Transverse colon (tissue), 4 donors: ENCODE measurements at regions not wholly inside any gene's neighbourhood (a gene's known extent, or its start where the extent isn't known, plus 50 kb on each side); places are given as distances from the start of the nearest gene placed in this dataset.

Experiments
- DNase-seq: peaks from one replicate; pipeline ENCODE4 v3.0.0-alpha.2; 2019
- H3K27ac ChIP-seq, 4 donors: fragments of 200-600 bp; sonication (generic); 2 replicates each; pipeline ENCODE4 v1.5.1; 2016 to 2018; ENCODE audit warnings: inconsistent platforms in 4 of 4
- H3K27me3 ChIP-seq: fragments of 200-600 bp; sonication (generic); 2 replicates; pipeline ENCODE4 v1.5.1; 2017; ENCODE audit warnings: inconsistent platforms
- H3K36me3 ChIP-seq, 4 donors: fragments of 200-600 bp; sonication (generic); 2 replicates each; pipeline ENCODE4 v1.5.1; 2017 to 2019; ENCODE audit warnings: inconsistent platforms in 4 of 4
- H3K4me1 ChIP-seq, 4 donors: fragments of 200-600 bp; sonication (generic); 2 replicates each; pipeline ENCODE4 v1.5.1; 2017 to 2020; ENCODE audit warnings: inconsistent platforms in 4 of 4
- H3K4me3 ChIP-seq, 4 donors: fragments of 200-600 bp; sonication (generic); 1 replicate in 1 of 4; 2 replicates in 3 of 4; pipeline versions ENCODE4 v1.5.1 to v1.6.1; 2017 to 2019; ENCODE audit warnings: inconsistent platforms in 4 of 4
- H3K9me3 ChIP-seq, 2 donors: fragments of 200-600 bp; sonication (generic); 2 replicates each; pipeline ENCODE4 v1.5.1; 2017 to 2019; ENCODE audit warnings: inconsistent platforms in 2 of 2
- EP300 ChIP-seq: sonication (generic); formaldehyde crosslinking; IDR thresholded peaks from one replicate; pipeline ENCODE4 v1.6.1; 2017; ENCODE audit warnings: antibody characterized with exemption, low read depth
- POLR2A ChIP-seq: fragments of 450-650 bp; IDR thresholded peaks from one replicate; pipeline ENCODE4 v1.6.1; 2016; ENCODE audit warnings: antibody characterized with exemption, mild to moderate bottlenecking, moderate library complexity
- POLR2AphosphoS5 ChIP-seq, 3 donors: sonication (generic); formaldehyde crosslinking; IDR thresholded peaks; one replicate each; pipeline ENCODE4 v1.6.1; 2016; ENCODE audit warnings: antibody characterized with exemption in 3 of 3
- WGBS, 2 donors: methylation state at CpG; one replicate each; pipeline ENCODE4 v1.1.5; 2018; ENCODE audit warnings: low coverage in 1 of 2; 5-methylcytosine and 5-hydroxymethylcytosine counted together
- in situ Hi-C, 4 donors: fragments of 200-750 bp; cut with MboI; loops; one replicate each; pipeline versions ENCODE4 v1.15.0 to v1.15.1; 2017; ENCODE audit warnings: low sequenced_read_pairs in 3 of 4, low pct_ligation_motif_present in 1 of 4, low pct_unique_long_range_greater_than_20kb in 1 of 4
- intact Hi-C: fragments of 100-400 bp; cut with DNase I; formaldehyde crosslinking; loops from one replicate; pipeline ENCODE4 v1.15.1; 2023; ENCODE audit warnings: low total_unique reads
- TF ChIP-seq, protein P1 (sequence below), 5 experiments: fragments of 200-600 bp in 3 of 5; fragments of 450-650 bp in 2 of 5; sonication (generic) in 3 of 5; IDR thresholded peaks; 1 replicate in 2 of 5; 2 replicates in 3 of 5; pipeline ENCODE4 v1.5.1; 2016 to 2017; ENCODE audit warnings: antibody characterized with exemption in 5 of 5, inconsistent platforms in 3 of 5, mild to moderate bottlenecking in 2 of 5, moderate library complexity in 1 of 5

DNA sequence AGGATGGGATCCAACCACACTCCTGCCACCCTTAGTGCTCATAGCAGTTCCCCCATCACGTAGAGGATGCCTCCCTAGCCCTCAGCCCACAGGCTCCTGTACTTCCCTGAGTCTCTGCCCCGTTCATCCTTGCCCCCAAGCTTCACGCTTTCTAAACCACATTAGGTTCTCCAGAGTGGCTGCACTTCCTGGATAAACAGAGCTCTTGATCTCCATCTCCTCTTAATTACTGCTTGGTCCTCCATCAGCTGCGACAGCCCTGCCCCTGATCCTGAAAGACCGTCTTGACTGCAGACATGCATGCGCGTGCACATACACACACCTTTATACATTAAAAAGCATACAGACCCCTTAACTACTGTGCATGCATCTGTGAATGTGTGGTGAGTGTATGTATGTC, 530.0 kb downstream of the BCL11B start:
- H3K4me3 ChIP-seq: no peak overlapping the region
- in situ Hi-C loops: no loop called here
- no peaks in the 10 kb centered on the region for H3K4me1 ChIP-seq
- intact Hi-C loops: loop anchor here (5.0 kb wide), 1 partner anchor 565 kb away; no protein-coding TSS in a partner anchor
- no peaks in the 10 kb centered on the region for H3K27me3 ChIP-seq
- H3K9me3 ChIP-seq: no peaks in the 10 kb centered on the region
- DNase-seq: no peak
- TF ChIP-seq, protein P1, sequence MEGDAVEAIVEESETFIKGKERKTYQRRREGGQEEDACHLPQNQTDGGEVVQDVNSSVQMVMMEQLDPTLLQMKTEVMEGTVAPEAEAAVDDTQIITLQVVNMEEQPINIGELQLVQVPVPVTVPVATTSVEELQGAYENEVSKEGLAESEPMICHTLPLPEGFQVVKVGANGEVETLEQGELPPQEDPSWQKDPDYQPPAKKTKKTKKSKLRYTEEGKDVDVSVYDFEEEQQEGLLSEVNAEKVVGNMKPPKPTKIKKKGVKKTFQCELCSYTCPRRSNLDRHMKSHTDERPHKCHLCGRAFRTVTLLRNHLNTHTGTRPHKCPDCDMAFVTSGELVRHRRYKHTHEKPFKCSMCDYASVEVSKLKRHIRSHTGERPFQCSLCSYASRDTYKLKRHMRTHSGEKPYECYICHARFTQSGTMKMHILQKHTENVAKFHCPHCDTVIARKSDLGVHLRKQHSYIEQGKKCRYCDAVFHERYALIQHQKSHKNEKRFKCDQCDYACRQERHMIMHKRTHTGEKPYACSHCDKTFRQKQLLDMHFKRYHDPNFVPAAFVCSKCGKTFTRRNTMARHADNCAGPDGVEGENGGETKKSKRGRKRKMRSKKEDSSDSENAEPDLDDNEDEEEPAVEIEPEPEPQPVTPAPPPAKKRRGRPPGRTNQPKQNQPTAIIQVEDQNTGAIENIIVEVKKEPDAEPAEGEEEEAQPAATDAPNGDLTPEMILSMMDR (IDR thresholded peaks at IDR 0.05): no peak
- TF ChIP-seq EP300 (no peak), POLR2A (no peak), POLR2AphosphoS5 (IDR thresholded peaks at IDR 0.05) (no peak)
- no peaks in the 10 kb centered on the region for H3K36me3 ChIP-seq
- H3K27ac ChIP-seq: no peak overlapping the region
- WGBS, 2 donors: 76 to 78% methylated on average over 4 to 7 of the region's 7 CpGs

DNA sequence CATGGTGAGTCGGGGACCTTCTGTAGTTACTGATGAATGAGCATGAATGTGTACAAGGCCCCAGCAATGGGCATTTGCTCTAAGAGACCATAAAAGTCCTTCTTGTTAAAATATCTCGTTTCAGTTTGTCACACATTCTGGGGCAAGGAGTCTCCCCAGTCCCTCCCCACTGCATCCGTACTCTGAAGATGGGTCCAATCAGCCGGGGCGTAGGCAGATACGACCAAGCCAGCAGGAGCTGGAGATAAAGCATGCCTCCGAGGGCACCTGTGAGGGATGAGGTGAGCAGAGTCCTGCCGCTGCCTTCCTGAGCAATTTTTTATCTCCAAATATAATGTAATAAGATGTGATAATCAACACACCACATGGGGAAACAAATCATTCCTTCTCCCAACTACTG, 528.5 kb downstream of the BCL11B start:
- Histone ChIP-seq H3K27ac (no peak overlapping the region), H3K36me3 (no peaks in the 10 kb centered on the region), H3K4me3 (no peak overlapping the region), H3K9me3 (no peaks in the 10 kb centered on the region), H3K4me1 (no peaks in the 10 kb centered on the region), H3K27me3 (no peaks in the 10 kb centered on the region)
- 77 to 80% methylated on average over 7 to 8 of the region's 8 CpGs for WGBS, 2 donors
- no peak for DNase-seq
- TF ChIP-seq POLR2A: no peak
- TF ChIP-seq, protein P1 (IDR thresholded peaks at IDR 0.05): no peak
- no peak for TF ChIP-seq POLR2AphosphoS5 (IDR thresholded peaks at IDR 0.05)
- no peak for TF ChIP-seq EP300
- intact Hi-C loops: loop anchor here (5.0 kb wide), 1 partner anchor 566 kb away; no protein-coding TSS in a partner anchor
- in situ Hi-C loops: no loop called here

GRCh38 chr14:98748966-98749365, 523.0 kb downstream of the BCL11B start:
- H3K4me3 ChIP-seq: no peak overlapping the region
- no peaks in the 10 kb centered on the region for H3K9me3 ChIP-seq
- no peaks in the 10 kb centered on the region for H3K4me1 ChIP-seq
- in situ Hi-C loops: no loop called here
- H3K36me3 ChIP-seq: no peaks in the 10 kb centered on the region
- no peak overlapping the region for H3K27ac ChIP-seq
- DNase-seq: no peak
- no peaks in the 10 kb centered on the region for H3K27me3 ChIP-seq
- TF ChIP-seq EP300: no peak
- TF ChIP-seq POLR2AphosphoS5 (IDR thresholded peaks at IDR 0.05): no peak
- no peak for TF ChIP-seq POLR2A
- TF ChIP-seq, protein P1 (IDR thresholded peaks at IDR 0.05): no peak
- intact Hi-C loops: no loop called here

DNA sequence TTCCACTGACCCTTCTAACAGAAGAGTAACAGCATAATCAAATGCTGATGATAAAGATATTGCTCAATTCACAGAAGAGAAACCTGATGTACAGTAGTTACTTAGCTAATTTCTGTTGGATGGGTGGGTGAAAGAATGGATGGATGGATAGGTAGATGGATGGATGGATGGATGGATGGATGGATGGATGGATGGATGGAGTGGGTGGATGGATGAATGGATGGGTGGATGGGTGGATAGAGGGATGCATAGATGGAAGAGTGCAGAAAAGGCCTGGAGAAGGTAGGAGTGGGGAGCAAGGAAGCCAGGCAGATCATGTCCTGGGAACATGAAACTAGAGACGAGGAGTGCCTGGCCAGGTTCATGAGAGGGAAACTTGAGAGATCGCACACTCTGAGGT, 520.9 kb downstream of the BCL11B start:
- DNase-seq: no peak
- intact Hi-C loops: no loop called here
- TF ChIP-seq, protein P1 (IDR thresholded peaks at IDR 0.05): no peak
- TF ChIP-seq POLR2AphosphoS5 (IDR thresholded peaks at IDR 0.05) (no peak), POLR2A (no peak), EP300 (no peak)
- Histone ChIP-seq H3K27me3 (no peaks in the 10 kb centered on the region), H3K9me3 (no peaks in the 10 kb centered on the region), H3K4me3 (no peak overlapping the region), H3K4me1 (no peaks in the 10 kb centered on the region), H3K36me3 (no peaks in the 10 kb centered on the region), H3K27ac (no peak overlapping the region)
- in situ Hi-C loops: no loop called here
- WGBS, 2 donors: 79% methylated on average over 2 of the region's 2 CpGs; no CpG with 5 or more reads in 1 of the 2 donors
